GM23248 (cell line): ENCODE measurements at regions not wholly inside any gene's neighbourhood (a gene's known extent, or its start where the extent isn't known, plus 50 kb on each side); places are given as distances from the start of the nearest gene placed in this dataset.

Source experiments
- DNase-seq: peaks from one replicate; pipeline ENCODE4 v3.0.0-alpha.2; 2015
- H2AFZ ChIP-seq: fragments of 200-600 bp; sonication (generic); 2 replicates; pipeline ENCODE4 v1.6.1; 2016; ENCODE audit warnings: antibody characterized with exemption
- H3F3A ChIP-seq: fragments of 200-600 bp; sonication (generic); 2 replicates; pipeline ENCODE4 v1.6.1; 2016; ENCODE audit warnings: mild to moderate bottlenecking, antibody characterized with exemption, mixed run types; ENCODE audit not compliant: insufficient read depth
- H3K27ac ChIP-seq: fragments of 200-600 bp; sonication (generic); 2 replicates; pipeline ENCODE4 v1.5.1; 2016; ENCODE audit warnings: mild to moderate bottlenecking
- H3K27me3 ChIP-seq: fragments of 200-600 bp; sonication (generic); replicated peaks from 2 replicates; pipeline ENCODE4 v1.6.1; 2016; ENCODE audit warnings: mild to moderate bottlenecking; ENCODE audit not compliant: insufficient read depth
- H3K36me3 ChIP-seq: fragments of 200-600 bp; sonication (generic); 2 replicates; pipeline ENCODE4 v1.6.1; 2016; ENCODE audit warnings: low read depth, mild to moderate bottlenecking
- H3K4me1 ChIP-seq: fragments of 200-600 bp; sonication (generic); 2 replicates; pipeline ENCODE4 v1.6.1; 2016; ENCODE audit warnings: mild to moderate bottlenecking; ENCODE audit not compliant: insufficient read depth
- H3K4me2 ChIP-seq: fragments of 200-600 bp; sonication (generic); one replicate; pipeline ENCODE4 v1.6.1; 2016; ENCODE audit warnings: mild to moderate bottlenecking; ENCODE audit not compliant: unreplicated experiment
- H3K4me3 ChIP-seq: fragments of 200-600 bp; sonication (generic); 2 replicates; pipeline ENCODE4 v1.5.1; 2016; ENCODE audit warnings: mild to moderate bottlenecking
- H3K79me2 ChIP-seq: fragments of 200-600 bp; sonication (generic); 2 replicates; pipeline ENCODE4 v1.6.1; 2016; ENCODE audit warnings: mild to moderate bottlenecking; ENCODE audit not compliant: insufficient read depth
- H3K9ac ChIP-seq: fragments of 200-600 bp; sonication (generic); 2 replicates; pipeline ENCODE4 v1.6.1; 2016; ENCODE audit warnings: mild to moderate bottlenecking
- H3K9me2 ChIP-seq: fragments of 200-600 bp; sonication (generic); 2 replicates; pipeline ENCODE4 v1.6.1; 2016; ENCODE audit warnings: mixed run types, mild to moderate bottlenecking, moderate library complexity; ENCODE audit not compliant: insufficient read depth
- H3K9me3 ChIP-seq: fragments of 200-600 bp; sonication (generic); one replicate; pipeline ENCODE4 v1.6.1; 2017; ENCODE audit warnings: low read depth
- H4K20me1 ChIP-seq: fragments of 200-600 bp; sonication (generic); 2 replicates; pipeline ENCODE4 v1.6.0; 2016; ENCODE audit not compliant: insufficient read depth
- EZH2 ChIP-seq: fragments of 200-600 bp; sonication (generic); IDR thresholded peaks from 2 replicates; pipeline ENCODE4 v1.6.1; 2018; ENCODE audit warnings: antibody characterized with exemption, mild to moderate bottlenecking; ENCODE audit not compliant: insufficient read depth, poor library complexity, severe bottlenecking
- EZH2phosphoT487 ChIP-seq: fragments of 200-600 bp; sonication (generic); IDR thresholded peaks from 2 replicates; pipeline ENCODE4 v1.6.1; 2018; ENCODE audit warnings: antibody characterized with exemption, moderate library complexity, mild to moderate bottlenecking, low read depth; ENCODE audit not compliant: insufficient read depth
- WGBS, 2 experiments: methylation state at CpG; one replicate each; pipeline ENCODE4 v1.1.6; 2015 to 2017; ENCODE audit warnings: low lambda C conversion rate in 2 of 2, low coverage in 1 of 2; ENCODE audit errors: missing lambda C conversion rate in 2 of 2; 5-methylcytosine and 5-hydroxymethylcytosine counted together
- in situ Hi-C: fragments of 300-500 bp; cut with MboI; formaldehyde crosslinking; loops from 2 replicates; pipeline ENCODE4 v1.15.0; 2020

GRCh38 chr12:67757651-67758050 is 109.1 kb downstream of the DYRK2 start:
- no peak overlapping the region for H3K4me2 ChIP-seq
- H3K4me3 ChIP-seq: no peak overlapping the region
- H3K4me1 ChIP-seq: no peaks in the 10 kb centered on the region
- no peaks in the 10 kb centered on the region for H3K9me2 ChIP-seq
- TF ChIP-seq EZH2: no peak
- no peak for TF ChIP-seq EZH2phosphoT487
- H4K20me1 ChIP-seq: no peaks in the 10 kb centered on the region
- 80 to 81% methylated on average over 2 of the region's 2 CpGs for WGBS, 2 experiments
- no peaks in the 10 kb centered on the region for H3K79me2 ChIP-seq
- H2AFZ ChIP-seq: no peak overlapping the region
- H3K9me3 ChIP-seq: no peaks in the 10 kb centered on the region
- in situ Hi-C loops: no loop called here
- no peak overlapping the region for H3K27ac ChIP-seq
- H3F3A ChIP-seq: no peaks in the 10 kb centered on the region
- no peaks in the 10 kb centered on the region for H3K27me3 ChIP-seq
- no peak for DNase-seq
- H3K9ac ChIP-seq: no peak overlapping the region
- no peaks in the 10 kb centered on the region for H3K36me3 ChIP-seq

GRCh38 chr12:67758119-67758518 is 109.6 kb downstream of the DYRK2 start:
- Histone ChIP-seq H3K4me3 (no peak overlapping the region), H3K27ac (no peak overlapping the region), H3K9me3 (no peaks in the 10 kb centered on the region), H4K20me1 (no peaks in the 10 kb centered on the region), H3K27me3 (no peaks in the 10 kb centered on the region), H3K79me2 (no peaks in the 10 kb centered on the region), H3F3A (no peaks in the 10 kb centered on the region), H3K9me2 (no peaks in the 10 kb centered on the region), H3K4me1 (no peaks in the 10 kb centered on the region), H2AFZ (no peak overlapping the region), H3K9ac (no peak overlapping the region), H3K4me2 (no peak overlapping the region), H3K36me3 (no peaks in the 10 kb centered on the region)
- WGBS, 2 experiments: 83 to 89% methylated on average over 2 of the region's 2 CpGs
- no peak for TF ChIP-seq EZH2phosphoT487
- no peak for TF ChIP-seq EZH2
- no peak for DNase-seq
- in situ Hi-C loops: no loop called here

GRCh38 chr12:67758521-67758920 is 110.0 kb downstream of the DYRK2 start:
- H3K36me3 ChIP-seq: no peaks in the 10 kb centered on the region
- in situ Hi-C loops: no loop called here
- no peak overlapping the region for H2AFZ ChIP-seq
- 87 to 88% methylated on average over 4 of the region's 4 CpGs for WGBS, 2 experiments
- H4K20me1 ChIP-seq: no peaks in the 10 kb centered on the region
- H3K4me3 ChIP-seq: no peak overlapping the region
- H3F3A ChIP-seq: no peaks in the 10 kb centered on the region
- no peak for TF ChIP-seq EZH2
- TF ChIP-seq EZH2phosphoT487: no peak
- H3K4me1 ChIP-seq: no peaks in the 10 kb centered on the region
- no peaks in the 10 kb centered on the region for H3K9me2 ChIP-seq
- no peak overlapping the region for H3K4me2 ChIP-seq
- no peak overlapping the region for H3K27ac ChIP-seq
- DNase-seq: no peak
- H3K9ac ChIP-seq: no peak overlapping the region
- H3K79me2 ChIP-seq: no peaks in the 10 kb centered on the region
- H3K9me3 ChIP-seq: no peaks in the 10 kb centered on the region
- H3K27me3 ChIP-seq: no peaks in the 10 kb centered on the region

- no peak overlapping the region for H3K4me3 ChIP-seq
- TF ChIP-seq EZH2 (no peak), EZH2phosphoT487 (no peak)
- WGBS, 2 experiments: 95 to 99% methylated on average over 3 of the region's 3 CpGs
- H3K4me1 ChIP-seq: no peaks in the 10 kb centered on the region
- in situ Hi-C loops: no loop called here
- no peaks in the 10 kb centered on the region for H3F3A ChIP-seq
- no peaks in the 10 kb centered on the region for H4K20me1 ChIP-seq
- H3K79me2 ChIP-seq: no peaks in the 10 kb centered on the region
- no peaks in the 10 kb centered on the region for H3K9me2 ChIP-seq
- no peaks in the 10 kb centered on the region for H3K36me3 ChIP-seq
- no peak for DNase-seq
- H3K27me3 ChIP-seq: no peaks in the 10 kb centered on the region
- H2AFZ ChIP-seq: no peak overlapping the region
- H3K9me3 ChIP-seq: no peaks in the 10 kb centered on the region
- no peak overlapping the region for H3K27ac ChIP-seq
- no peak overlapping the region for H3K9ac ChIP-seq
- no peak overlapping the region for H3K4me2 ChIP-seq
Measured at GRCh38 chr12:67759829-67760228, 111.3 kb downstream of the DYRK2 start.
